Esophagus squamous epithelium (tissue), 5 donors: ENCODE measurements at regions not wholly inside any gene's neighbourhood (a gene's known extent, or its start where the extent isn't known, plus 50 kb on each side); places are given as distances from the start of the nearest gene placed in this dataset.

Source experiments
- DNase-seq: peaks from one replicate; lab custom pipeline; 2025; lab: John Stamatoyannopoulos, UW
- H3K27ac ChIP-seq, 4 donors: fragments of 200-600 bp; sonication (generic); one replicate each; pipeline ENCODE4 v1.5.1; 2016 to 2019; ENCODE audit warnings: mild to moderate bottlenecking in 1 of 4
- H3K27me3 ChIP-seq, 4 donors: fragments of 200-600 bp; sonication (generic); 1 replicate in 3 of 4; 2 replicates in 1 of 4; pipeline versions ENCODE4 v1.5.1 to v1.6.0; 2017 to 2021; ENCODE audit warnings: antibody characterized with exemption in 1 of 4
- H3K36me3 ChIP-seq, 3 donors: fragments of 200-600 bp; sonication (generic); one replicate each; pipeline ENCODE4 v1.5.1; 2016 to 2019
- H3K4me1 ChIP-seq, 3 donors: fragments of 200-600 bp; sonication (generic); one replicate each; pipeline ENCODE4 v1.5.1; 2017 to 2019
- H3K4me3 ChIP-seq, 4 donors: fragments of 200-600 bp; sonication (generic); 1 replicate in 3 of 4; 2 replicates in 1 of 4; pipeline ENCODE4 v1.5.1; 2016 to 2019; ENCODE audit warnings: mild to moderate bottlenecking in 2 of 4, moderate library complexity in 1 of 4
- H3K9me3 ChIP-seq, 3 donors: fragments of 200-600 bp; sonication (generic); one replicate each; pipeline ENCODE4 v1.5.1; 2016 to 2019
- CTCF ChIP-seq, 6 experiments: fragments of 450-650 bp in 4 of 6; fragments of 200-600 bp in 2 of 6; sonication (generic) in 2 of 6; IDR thresholded peaks; one replicate each; pipeline ENCODE4 v1.5.1; 2016 to 2019; ENCODE audit warnings: antibody characterized with exemption in 6 of 6, mild to moderate bottlenecking in 4 of 6, moderate library complexity in 4 of 6
- POLR2A ChIP-seq, 4 donors: fragments of 450-650 bp; IDR thresholded peaks; one replicate each; pipeline ENCODE4 v1.6.1; 2017; ENCODE audit warnings: antibody characterized with exemption in 4 of 4, mild to moderate bottlenecking in 4 of 4, moderate library complexity in 3 of 4
- WGBS, 2 donors: methylation state at CpG; one replicate each; pipeline ENCODE4 v1.1.5; 2018; 5-methylcytosine and 5-hydroxymethylcytosine counted together
- intact Hi-C: fragments of 100-400 bp; cut with DNase I; formaldehyde crosslinking; loops from one replicate; pipeline ENCODE4 v1.15.0; 2022
- donor health status: DM: yes; HTN: yes; CAD: no.

- H3K36me3 ChIP-seq = no peaks in the 10 kb centered on the region
- intact Hi-C loops = no loop called here
- no peaks in the 10 kb centered on the region for H3K9me3 ChIP-seq
- DNase-seq = no peak
- H3K4me1 ChIP-seq = peaks cover 0 to 17% (median 0%) of the 10 kb centered on the region in 3 donors
- H3K27me3 ChIP-seq = no peaks in the 10 kb centered on the region
- TF ChIP-seq POLR2A (IDR thresholded peaks at IDR 0.05) (no peak), CTCF (IDR thresholded peaks at IDR 0.05) (no peak)
- no peak overlapping the region for H3K4me3 ChIP-seq
- 82 to 93% methylated on average over 2 of the region's 2 CpGs for WGBS, 2 donors
- H3K27ac ChIP-seq = peak overlapping the region in 1 of 4 donors; percentile 31
These were observed 127.0 kb upstream of the VLDLR start for GRCh38 chr9:2494562-2494961.

GRCh38 chr9:2495221-2496005 lies 126.2 kb upstream of the VLDLR start:
- H3K4me1 ChIP-seq = peaks cover 0 to 17% (median 0%) of the 10 kb centered on the region in 3 donors
- WGBS, 2 donors = 61 to 65% methylated on average over 2 of the region's 3 CpGs
- H3K36me3 ChIP-seq = no peaks in the 10 kb centered on the region
- no peak overlapping the region for H3K4me3 ChIP-seq
- no peak overlapping the region for H3K27ac ChIP-seq
- H3K9me3 ChIP-seq = no peaks in the 10 kb centered on the region
- H3K27me3 ChIP-seq = no peaks in the 10 kb centered on the region
- DNase-seq = no peak
- TF ChIP-seq CTCF (IDR thresholded peaks at IDR 0.05) (no peak), POLR2A (IDR thresholded peaks at IDR 0.05) (no peak)
- intact Hi-C loops = no loop called here

DNA sequence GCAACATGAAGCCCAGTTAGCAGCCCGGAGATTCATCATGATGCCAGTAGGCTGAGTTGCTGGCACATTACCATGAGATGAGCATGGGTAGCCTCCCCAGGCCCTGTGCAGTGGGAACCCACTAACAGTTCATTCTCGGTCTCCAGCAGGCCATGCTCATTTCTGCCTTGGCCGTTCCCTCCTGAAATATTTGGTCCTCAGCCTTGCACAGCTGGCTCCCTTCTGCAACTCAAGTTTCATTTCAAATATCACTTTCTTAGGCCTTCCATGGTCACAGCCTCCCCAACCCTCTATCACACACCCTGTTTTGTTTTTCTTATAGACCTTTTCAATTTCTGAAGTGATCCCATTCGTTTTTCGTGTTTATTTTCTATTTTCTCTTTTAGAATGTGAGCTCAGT lies 125.4 kb upstream of the VLDLR start:
- DNase-seq = no peak
- 74 to 87% methylated on average over 5 of the region's 5 CpGs for WGBS, 2 donors
- H3K27ac ChIP-seq = no peak overlapping the region
- TF ChIP-seq CTCF (IDR thresholded peaks at IDR 0.05) = no peak
- no peaks in the 10 kb centered on the region for H3K36me3 ChIP-seq
- H3K9me3 ChIP-seq = no peaks in the 10 kb centered on the region
- H3K4me3 ChIP-seq = no peak overlapping the region
- no peaks in the 10 kb centered on the region for H3K27me3 ChIP-seq
- intact Hi-C loops = no loop called here
- H3K4me1 ChIP-seq = peaks cover 0 to 17% (median 0%) of the 10 kb centered on the region in 3 donors

DNA sequence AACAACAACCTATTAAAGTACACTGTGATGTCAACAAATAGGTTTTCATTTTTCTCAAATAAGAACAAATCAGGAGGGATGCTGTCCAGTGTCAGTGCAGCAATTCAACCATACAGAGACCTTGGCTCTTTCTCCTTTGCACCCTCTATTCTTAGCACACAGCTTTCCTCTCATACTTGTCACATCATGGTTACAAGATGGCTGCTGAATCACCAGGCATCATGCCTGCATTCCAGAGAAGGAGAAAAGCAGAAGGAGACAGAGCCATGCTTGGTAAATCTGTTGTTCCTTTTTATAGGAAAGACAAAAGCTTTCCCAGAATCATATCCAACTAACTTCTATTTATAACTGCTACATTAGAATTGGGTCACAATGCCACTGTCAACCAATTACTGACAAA lies 124.7 kb upstream of the VLDLR start:
- H3K4me1 ChIP-seq = peaks cover 0 to 17% (median 0%) of the 10 kb centered on the region in 3 donors
- intact Hi-C loops = no loop called here
- H3K9me3 ChIP-seq = no peaks in the 10 kb centered on the region
- H3K4me3 ChIP-seq = no peak overlapping the region
- no peak overlapping the region for H3K27ac ChIP-seq
- no peak for DNase-seq
- no peaks in the 10 kb centered on the region for H3K27me3 ChIP-seq
- TF ChIP-seq POLR2A (IDR thresholded peaks at IDR 0.05) = no peak
- TF ChIP-seq CTCF (IDR thresholded peaks at IDR 0.05) = no peak
- no peaks in the 10 kb centered on the region for H3K36me3 ChIP-seq

DNA sequence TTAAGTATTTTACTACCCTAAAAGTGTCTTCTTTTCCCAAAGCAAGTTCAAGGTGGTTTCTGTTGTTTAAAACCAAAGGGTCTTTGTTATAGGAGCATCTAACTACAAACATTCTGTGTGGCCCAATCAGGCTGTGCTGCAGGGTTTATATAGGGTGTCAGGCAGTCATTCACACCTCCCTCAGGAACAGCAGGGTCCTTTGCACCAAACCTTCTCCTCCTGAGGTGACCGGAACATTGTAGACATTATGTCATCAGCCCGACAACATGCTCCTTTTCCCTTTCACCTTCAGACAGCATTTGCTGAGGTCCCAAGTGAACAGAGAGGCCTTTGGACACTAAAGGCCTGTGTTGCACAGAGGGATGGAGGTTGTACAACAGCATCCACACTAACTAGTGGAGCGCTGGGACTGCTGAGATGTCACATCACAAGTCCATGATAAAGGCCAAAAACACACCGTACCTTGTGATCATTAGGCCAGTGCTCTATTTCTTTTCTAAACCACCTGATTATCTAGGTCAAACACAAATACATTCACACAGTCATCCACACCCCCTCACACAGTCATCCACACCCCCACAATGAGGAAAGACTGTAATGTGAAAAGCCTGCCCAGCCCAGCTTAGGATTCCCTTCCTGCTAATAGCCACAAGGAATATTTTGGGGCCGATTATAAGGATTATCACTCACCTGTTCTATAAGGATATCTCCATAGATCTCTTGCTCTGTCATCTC lies 123.8 kb upstream of the VLDLR start:
- intact Hi-C loops = no loop called here
- Histone ChIP-seq H3K4me3 (no peak overlapping the region), H3K4me1 (peaks cover 0 to 17% (median 0%) of the 10 kb centered on the region in 3 donors), H3K36me3 (no peaks in the 10 kb centered on the region), H3K9me3 (no peaks in the 10 kb centered on the region), H3K27ac (no peak overlapping the region), H3K27me3 (no peaks in the 10 kb centered on the region)
- no peak for DNase-seq
- no peak for TF ChIP-seq POLR2A (IDR thresholded peaks at IDR 0.05)
- WGBS, 2 donors = 66 to 74% methylated on average over 5 of the region's 5 CpGs
